ENCODE measurements at regions not wholly inside any gene's neighbourhood (a gene's known extent, or its start where the extent isn't known, plus 50 kb on each side); places are given as distances from the start of the nearest gene placed in this dataset.
"Not testable (repeated sequence)": the region's sequence is repeated elsewhere in the genome, so short reads cannot be mapped to it uniquely, and the experiment has no call there.

DNA sequence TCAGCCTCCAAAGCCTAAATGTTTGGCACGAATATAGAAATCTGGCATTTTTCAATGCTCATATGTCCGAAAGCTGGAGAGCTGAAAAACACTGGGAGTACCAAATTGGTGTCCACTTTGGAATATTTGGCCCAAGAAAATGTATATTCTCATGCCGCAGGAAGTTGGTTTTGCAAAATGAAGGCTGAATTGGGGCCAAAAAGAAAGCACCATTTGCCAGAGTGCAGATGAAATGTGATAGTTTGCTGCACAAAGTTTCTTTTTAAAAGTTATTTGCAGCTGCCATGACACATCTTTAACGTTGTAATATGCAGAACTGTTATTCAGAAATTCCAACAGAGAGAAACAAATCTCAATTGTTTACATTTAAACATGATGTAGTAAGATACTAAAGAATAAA, 124.2 kb upstream of the LYPLAL1 start:
- H3K9ac ChIP-seq (ENCODE audit: low read depth, low read length): no peak overlapping the region
- no peak overlapping the region for H3K4me3 ChIP-seq (ENCODE audit: low read depth, low read length)
- no peak overlapping the region for H3K27ac ChIP-seq (ENCODE audit: low read depth, low read length)
- no peaks in the 10 kb centered on the region for H3K36me3 ChIP-seq (ENCODE audit: control insufficient read depth, insufficient read depth, low read length)
- no peaks in the 10 kb centered on the region for H3K4me1 ChIP-seq (ENCODE audit: control insufficient read depth, insufficient read depth, low read length)
- H3K9me3 ChIP-seq (ENCODE audit: control insufficient read depth, insufficient read depth, low read length): no peaks in the 10 kb centered on the region
- no peaks in the 10 kb centered on the region for H3K27me3 ChIP-seq (ENCODE audit: control insufficient read depth, insufficient read depth, low read length)

DNA sequence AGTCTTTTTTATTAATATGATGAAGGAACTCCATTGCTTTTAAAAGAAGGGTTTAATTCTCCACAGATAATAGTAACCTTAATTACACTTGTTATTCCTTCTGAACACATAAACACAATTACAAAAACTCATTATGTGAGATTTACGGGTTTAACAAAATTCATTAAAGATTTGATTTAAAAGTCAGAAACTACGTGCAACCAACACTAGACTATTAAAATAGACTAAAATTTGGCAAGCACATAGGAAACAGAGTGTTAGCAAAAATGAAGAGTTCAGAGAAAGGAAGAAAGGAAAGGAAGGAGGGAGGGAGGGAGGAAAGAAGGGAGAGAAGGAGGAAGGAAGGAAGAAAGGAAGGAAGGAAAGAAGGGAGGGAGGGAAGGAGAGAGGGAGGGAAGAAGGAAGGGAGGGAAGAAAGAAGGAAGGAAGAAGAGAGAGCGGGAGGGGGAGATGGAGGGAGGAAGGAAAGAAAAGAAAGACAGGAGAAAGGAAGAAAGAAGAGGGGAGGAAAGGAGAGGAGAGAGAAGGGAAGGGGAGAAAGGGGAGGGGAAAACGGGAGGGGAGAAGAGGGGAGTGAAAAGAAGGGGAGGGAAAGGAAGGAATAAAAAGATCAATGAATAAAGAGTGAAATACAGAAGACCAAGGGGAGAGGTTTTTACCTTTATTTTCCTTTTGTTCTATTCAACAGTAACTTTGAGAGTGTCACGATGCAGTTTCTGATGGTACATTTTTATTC, 123.4 kb upstream of the LYPLAL1 start:
- no peak overlapping the region for H3K9ac ChIP-seq (ENCODE audit: low read depth, low read length)
- no peaks in the 10 kb centered on the region for H3K4me1 ChIP-seq (ENCODE audit: control insufficient read depth, insufficient read depth, low read length)
- no peaks in the 10 kb centered on the region for H3K9me3 ChIP-seq (ENCODE audit: control insufficient read depth, insufficient read depth, low read length)
- no peak overlapping the region for H3K4me3 ChIP-seq (ENCODE audit: low read depth, low read length)
- H3K27me3 ChIP-seq (ENCODE audit: control insufficient read depth, insufficient read depth, low read length): no peaks in the 10 kb centered on the region
- no peaks in the 10 kb centered on the region for H3K36me3 ChIP-seq (ENCODE audit: control insufficient read depth, insufficient read depth, low read length)
- H3K27ac ChIP-seq (ENCODE audit: low read depth, low read length): no peak overlapping the region

DNA sequence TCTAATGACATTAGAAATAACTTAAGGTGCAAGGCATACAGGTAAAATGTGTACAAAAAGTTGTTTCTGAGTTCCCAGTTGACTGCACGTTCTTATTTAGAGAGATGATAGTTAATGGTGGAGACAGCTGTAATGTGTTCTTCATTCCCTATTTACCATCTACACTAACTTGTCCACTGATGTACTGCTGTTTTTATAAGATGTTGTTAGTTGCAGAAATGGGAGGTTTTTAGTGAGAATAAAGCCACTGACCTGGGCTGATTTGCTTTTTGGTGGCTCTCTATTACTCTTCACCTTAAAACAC, 122.9 kb upstream of the LYPLAL1 start:
- H3K27me3 ChIP-seq (ENCODE audit: control insufficient read depth, insufficient read depth, low read length): no peaks in the 10 kb centered on the region

DNA sequence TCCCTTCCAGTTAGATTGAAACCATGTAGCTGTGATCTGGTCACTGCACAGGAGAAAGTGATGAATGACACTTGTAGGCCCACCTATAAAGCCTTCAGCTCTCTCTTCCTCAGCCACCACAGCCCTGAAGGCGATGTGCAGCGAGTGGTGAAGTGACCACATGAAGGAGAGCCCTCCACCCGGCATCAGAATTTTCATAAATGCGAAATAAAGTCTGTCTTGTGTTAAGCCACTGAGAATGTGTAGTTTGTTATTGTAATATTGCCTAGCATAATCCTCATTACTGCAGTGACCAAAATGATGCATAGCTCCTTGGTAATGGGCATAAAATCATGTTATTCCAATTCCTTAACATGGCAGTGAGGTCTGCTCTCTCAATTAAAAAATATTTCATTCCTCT, 122.1 kb upstream of the LYPLAL1 start:
- Histone ChIP-seq H3K4me1 (ENCODE audit: control insufficient read depth, insufficient read depth, low read length) (no peaks in the 10 kb centered on the region), H3K4me3 (ENCODE audit: low read depth, low read length) (no peak overlapping the region), H3K36me3 (ENCODE audit: control insufficient read depth, insufficient read depth, low read length) (no peaks in the 10 kb centered on the region), H3K27ac (ENCODE audit: low read depth, low read length) (no peak overlapping the region), H3K9ac (ENCODE audit: low read depth, low read length) (no peak overlapping the region), H3K9me3 (ENCODE audit: control insufficient read depth, insufficient read depth, low read length) (no peaks in the 10 kb centered on the region), H3K27me3 (ENCODE audit: control insufficient read depth, insufficient read depth, low read length) (no peaks in the 10 kb centered on the region)

More for the DNA sequence above, 122.9 kb upstream of the LYPLAL1 start:
- Histone ChIP-seq H3K4me3 (ENCODE audit: low read depth, low read length) (no peak overlapping the region), H3K4me1 (ENCODE audit: control insufficient read depth, insufficient read depth, low read length) (no peaks in the 10 kb centered on the region), H3K9me3 (ENCODE audit: control insufficient read depth, insufficient read depth, low read length) (no peaks in the 10 kb centered on the region), H3K27ac (ENCODE audit: low read depth, low read length) (no peak overlapping the region), H3K36me3 (ENCODE audit: control insufficient read depth, insufficient read depth, low read length) (no peaks in the 10 kb centered on the region), H3K9ac (ENCODE audit: low read depth, low read length) (no peak overlapping the region)

- H3K27me3 ChIP-seq (ENCODE audit: control insufficient read depth, insufficient read depth, low read length): no peaks in the 10 kb centered on the region
- H3K4me3 ChIP-seq (ENCODE audit: low read depth, low read length): no peak overlapping the region
- H3K36me3 ChIP-seq (ENCODE audit: control insufficient read depth, insufficient read depth, low read length): no peaks in the 10 kb centered on the region
- no peaks in the 10 kb centered on the region for H3K4me1 ChIP-seq (ENCODE audit: control insufficient read depth, insufficient read depth, low read length)
- H3K27ac ChIP-seq (ENCODE audit: low read depth, low read length): no peak overlapping the region
- H3K9me3 ChIP-seq (ENCODE audit: control insufficient read depth, insufficient read depth, low read length): no peaks in the 10 kb centered on the region
- no peak overlapping the region for H3K9ac ChIP-seq (ENCODE audit: low read depth, low read length)
Measured at GRCh38 chr1:219058891-219059820, 114.5 kb upstream of the LYPLAL1 start.

DNA sequence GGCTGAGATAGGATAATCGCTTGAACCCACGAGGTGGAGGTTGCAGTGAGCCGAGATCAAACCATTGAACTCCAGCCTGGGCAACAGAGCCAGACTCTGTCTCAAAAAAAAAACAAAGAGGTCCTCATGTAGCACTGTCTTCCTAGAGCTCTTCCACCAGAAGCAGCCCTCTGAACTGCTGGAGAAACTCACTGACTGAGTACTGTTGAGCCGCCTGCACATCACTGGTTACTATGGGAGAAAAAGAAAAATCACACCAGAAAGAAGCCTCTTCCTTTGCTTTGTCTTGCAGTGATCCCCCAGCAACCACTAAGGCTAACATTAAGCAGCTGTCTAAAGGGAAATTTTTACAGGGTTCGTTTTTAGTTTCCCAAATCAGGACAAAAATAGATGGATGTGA, 112.9 kb upstream of the LYPLAL1 start:
- Histone ChIP-seq H3K27me3 (ENCODE audit: control insufficient read depth, insufficient read depth, low read length) (no peaks in the 10 kb centered on the region), H3K36me3 (ENCODE audit: control insufficient read depth, insufficient read depth, low read length) (no peaks in the 10 kb centered on the region), H3K9ac (ENCODE audit: low read depth, low read length) (no peak overlapping the region), H3K27ac (ENCODE audit: low read depth, low read length) (no peak overlapping the region), H3K9me3 (ENCODE audit: control insufficient read depth, insufficient read depth, low read length) (no peaks in the 10 kb centered on the region), H3K4me3 (ENCODE audit: low read depth, low read length) (no peak overlapping the region), H3K4me1 (ENCODE audit: control insufficient read depth, insufficient read depth, low read length) (no peaks in the 10 kb centered on the region)

DNA sequence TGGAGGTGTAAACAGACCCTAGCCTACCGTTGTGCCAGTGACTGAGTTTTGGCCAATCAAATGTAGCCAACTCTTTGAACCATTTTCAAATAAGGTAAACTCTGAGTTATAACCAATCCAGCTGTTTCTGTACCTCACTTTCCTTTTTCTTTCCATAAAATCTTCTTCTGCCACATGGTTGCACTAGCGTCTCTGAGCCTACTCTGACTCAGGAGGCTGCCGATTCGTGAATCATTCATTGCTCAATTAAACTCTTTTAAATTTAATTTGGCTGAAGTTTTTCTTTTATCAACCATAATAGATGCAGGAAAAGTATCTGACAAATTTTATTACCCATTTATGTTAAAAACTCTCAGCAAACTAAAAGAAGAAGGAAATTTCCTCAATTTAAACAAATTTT, 111.5 kb upstream of the LYPLAL1 start:
- H3K9ac ChIP-seq (ENCODE audit: low read depth, low read length): no peak overlapping the region
- H3K36me3 ChIP-seq (ENCODE audit: control insufficient read depth, insufficient read depth, low read length): no peaks in the 10 kb centered on the region
- H3K9me3 ChIP-seq (ENCODE audit: control insufficient read depth, insufficient read depth, low read length): no peaks in the 10 kb centered on the region
- no peak overlapping the region for H3K4me3 ChIP-seq (ENCODE audit: low read depth, low read length)
- H3K27me3 ChIP-seq (ENCODE audit: control insufficient read depth, insufficient read depth, low read length): no peaks in the 10 kb centered on the region
- no peaks in the 10 kb centered on the region for H3K4me1 ChIP-seq (ENCODE audit: control insufficient read depth, insufficient read depth, low read length)
- no peak overlapping the region for H3K27ac ChIP-seq (ENCODE audit: low read depth, low read length)

DNA sequence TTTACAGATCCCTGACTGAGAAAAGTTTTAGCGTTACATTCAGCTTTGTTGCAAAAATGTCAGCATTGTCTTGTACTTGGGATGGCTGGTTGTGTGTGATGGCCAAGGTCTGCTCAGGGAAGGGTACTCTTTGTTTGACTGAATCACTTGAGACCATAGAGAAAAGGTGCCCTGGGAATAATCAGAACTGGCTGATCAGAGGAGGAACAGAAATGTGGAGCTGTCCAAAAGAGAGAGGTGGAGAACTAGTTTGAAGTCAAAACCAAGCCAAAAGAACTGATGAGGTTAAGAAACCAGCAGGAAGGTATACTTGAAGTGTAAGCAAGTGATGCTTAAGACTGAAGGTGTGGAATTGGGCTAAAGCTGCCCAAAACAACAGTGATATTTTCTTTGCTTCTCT, 107.6 kb upstream of the LYPLAL1 start:
- Histone ChIP-seq H3K4me3 (ENCODE audit: low read depth, low read length) (no peak overlapping the region), H3K27ac (ENCODE audit: low read depth, low read length) (no peak overlapping the region), H3K36me3 (ENCODE audit: control insufficient read depth, insufficient read depth, low read length) (no peaks in the 10 kb centered on the region), H3K4me1 (ENCODE audit: control insufficient read depth, insufficient read depth, low read length) (no peaks in the 10 kb centered on the region), H3K27me3 (ENCODE audit: control insufficient read depth, insufficient read depth, low read length) (no peaks in the 10 kb centered on the region), H3K9ac (ENCODE audit: low read depth, low read length) (no peak overlapping the region), H3K9me3 (ENCODE audit: control insufficient read depth, insufficient read depth, low read length) (no peaks in the 10 kb centered on the region; the same call in 1 of the 2 replicates)

GRCh38 chr1:219066631-219067349, 106.9 kb upstream of the LYPLAL1 start:
- H3K9ac ChIP-seq (ENCODE audit: low read depth, low read length): no peak overlapping the region
- no peaks in the 10 kb centered on the region for H3K4me1 ChIP-seq (ENCODE audit: control insufficient read depth, insufficient read depth, low read length)
- no peak overlapping the region for H3K27ac ChIP-seq (ENCODE audit: low read depth, low read length)
- no peak overlapping the region for H3K4me3 ChIP-seq (ENCODE audit: low read depth, low read length)
- no peaks in the 10 kb centered on the region for H3K36me3 ChIP-seq (ENCODE audit: control insufficient read depth, insufficient read depth, low read length)
- H3K27me3 ChIP-seq (ENCODE audit: control insufficient read depth, insufficient read depth, low read length): no peaks in the 10 kb centered on the region
- no peaks in the 10 kb centered on the region; the same call in 1 of the 2 replicates for H3K9me3 ChIP-seq (ENCODE audit: control insufficient read depth, insufficient read depth, low read length)

- H3K27ac ChIP-seq (ENCODE audit: low read depth, low read length): no peak overlapping the region
Measured at GRCh38 chr1:219067350-219067712, 106.3 kb upstream of the LYPLAL1 start.

GRCh38 chr1:219070395-219070794, 103.3 kb upstream of the LYPLAL1 start:
- H3K27ac ChIP-seq (ENCODE audit: low read depth, low read length); H3K27me3 ChIP-seq (ENCODE audit: control insufficient read depth, insufficient read depth, low read length); H3K4me1 ChIP-seq (ENCODE audit: control insufficient read depth, insufficient read depth, low read length); H3K36me3 ChIP-seq (ENCODE audit: control insufficient read depth, insufficient read depth, low read length); H3K9ac ChIP-seq (ENCODE audit: low read depth, low read length); H3K4me3 ChIP-seq (ENCODE audit: low read depth, low read length); H3K9me3 ChIP-seq (ENCODE audit: control insufficient read depth, insufficient read depth, low read length): not testable (repeated sequence)

More at GRCh38 chr1:219067350-219067712, 106.3 kb upstream of the LYPLAL1 start:
- Histone ChIP-seq H3K27me3 (ENCODE audit: control insufficient read depth, insufficient read depth, low read length) (no peaks in the 10 kb centered on the region), H3K9me3 (ENCODE audit: control insufficient read depth, insufficient read depth, low read length) (peaks cover 1% of the 10 kb centered on the region), H3K36me3 (ENCODE audit: control insufficient read depth, insufficient read depth, low read length) (no peaks in the 10 kb centered on the region), H3K4me3 (ENCODE audit: low read depth, low read length) (no peak overlapping the region), H3K9ac (ENCODE audit: low read depth, low read length) (no peak overlapping the region), H3K4me1 (ENCODE audit: control insufficient read depth, insufficient read depth, low read length) (no peaks in the 10 kb centered on the region)
